ENCODE measurements at regions not wholly inside any gene's neighbourhood (a gene's known extent, or its start where the extent isn't known, plus 50 kb on each side); places are given as distances from the start of the nearest gene placed in this dataset.

DNA sequence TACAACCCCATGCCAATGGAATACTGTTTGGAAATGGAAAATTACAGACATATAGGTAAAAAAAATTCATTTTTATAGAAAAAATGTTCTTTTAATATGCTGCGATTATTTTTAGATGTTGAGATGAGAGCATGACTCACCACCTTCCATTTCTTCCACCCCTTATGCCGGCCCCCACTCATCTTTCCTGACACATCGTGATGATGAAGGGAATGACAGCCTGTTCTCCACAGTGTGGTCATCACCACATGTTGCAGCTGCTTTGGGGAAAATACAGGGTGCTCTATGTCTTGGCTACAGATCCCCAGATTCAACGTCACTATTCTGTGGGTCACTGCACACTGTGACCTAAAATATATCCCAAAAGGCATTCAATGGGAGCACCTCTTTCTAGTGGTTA is 916.2 kb downstream of the METTL15 start:
- H3K4me2 ChIP-seq (ENCODE audit: insufficient read depth, low read length): no peak overlapping the region
- H3K79me2 ChIP-seq (ENCODE audit: insufficient read depth, low read length): no peaks in the 10 kb centered on the region
- no peak overlapping the region for H3K4me3 ChIP-seq (ENCODE audit: low read depth in 1 of 2, low read length in 2 of 2)
- H3K36me3 ChIP-seq (ENCODE audit: insufficient read depth, low read length): no peaks in the 10 kb centered on the region
- ATAC-seq (ENCODE audit: insufficient read depth, low read depth) (no peak), DNase-seq (no peak)
- H4K20me1 ChIP-seq (ENCODE audit: insufficient read depth, low read length): no peaks in the 10 kb centered on the region
- TF ChIP-seq CTCF (IDR thresholded peaks at IDR 0.05; ENCODE audit: borderline replicate concordance, extremely low read depth, low read length, poor library complexity, severe bottlenecking) (no peak), EZH2 (IDR thresholded peaks at IDR 0.05; ENCODE audit: borderline replicate concordance, low read depth, low read length, severe bottlenecking) (no peak)
- no peaks in the 10 kb centered on the region for H3K4me1 ChIP-seq (ENCODE audit: insufficient read depth, low read length)
- no peak overlapping the region for H2AFZ ChIP-seq (ENCODE audit: low read depth, low read length)
- H3K9me3 ChIP-seq (ENCODE audit: insufficient read depth, low read length, severe bottlenecking): peaks cover 4% of the 10 kb centered on the region
- H3K27me3 ChIP-seq (ENCODE audit: insufficient read depth, low read length, poor library complexity): no peaks in the 10 kb centered on the region
- no peak overlapping the region for H3K27ac ChIP-seq (ENCODE audit: low read length)
- no peak overlapping the region for H3K9ac ChIP-seq (ENCODE audit: low read depth, low read length)

DNA sequence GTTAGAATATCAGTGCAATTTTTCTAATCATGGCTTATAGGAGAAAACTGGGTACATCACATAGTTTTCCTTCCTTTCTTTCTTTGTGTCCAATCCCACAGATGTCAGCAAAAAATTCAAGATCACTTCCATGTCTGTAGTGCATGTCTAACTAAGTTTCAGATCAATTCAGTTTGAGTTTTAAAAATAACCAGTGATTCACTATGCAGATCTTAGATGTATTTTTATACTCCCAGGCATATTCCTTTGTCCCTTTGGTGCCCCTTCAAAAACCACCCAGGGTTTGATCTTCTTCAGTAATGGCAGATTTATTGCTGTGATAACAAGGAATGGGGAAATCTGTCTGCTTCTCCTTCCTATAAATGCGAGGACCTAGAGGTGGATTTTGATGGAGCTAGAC is 915.6 kb downstream of the METTL15 start:
- H2AFZ ChIP-seq (ENCODE audit: low read depth, low read length): no peak overlapping the region
- no peaks in the 10 kb centered on the region for H3K79me2 ChIP-seq (ENCODE audit: insufficient read depth, low read length)
- TF ChIP-seq CTCF (IDR thresholded peaks at IDR 0.05; ENCODE audit: borderline replicate concordance, extremely low read depth, low read length, poor library complexity, severe bottlenecking) (no peak), EZH2 (IDR thresholded peaks at IDR 0.05; ENCODE audit: borderline replicate concordance, low read depth, low read length, severe bottlenecking) (no peak)
- H3K36me3 ChIP-seq (ENCODE audit: insufficient read depth, low read length): no peaks in the 10 kb centered on the region
- no peaks in the 10 kb centered on the region for H3K27me3 ChIP-seq (ENCODE audit: insufficient read depth, low read length, poor library complexity)
- DNase-seq (no peak), ATAC-seq (ENCODE audit: insufficient read depth, low read depth) (no peak)
- no peak overlapping the region for H3K4me3 ChIP-seq (ENCODE audit: low read depth in 1 of 2, low read length in 2 of 2)
- no peak overlapping the region for H3K9ac ChIP-seq (ENCODE audit: low read depth, low read length)
- no peaks in the 10 kb centered on the region for H4K20me1 ChIP-seq (ENCODE audit: insufficient read depth, low read length)
- no peak overlapping the region for H3K4me2 ChIP-seq (ENCODE audit: insufficient read depth, low read length)
- H3K9me3 ChIP-seq (ENCODE audit: insufficient read depth, low read length, severe bottlenecking): peaks cover 2% of the 10 kb centered on the region
- no peaks in the 10 kb centered on the region for H3K4me1 ChIP-seq (ENCODE audit: insufficient read depth, low read length)
- no peak overlapping the region for H3K27ac ChIP-seq (ENCODE audit: low read length)

DNA sequence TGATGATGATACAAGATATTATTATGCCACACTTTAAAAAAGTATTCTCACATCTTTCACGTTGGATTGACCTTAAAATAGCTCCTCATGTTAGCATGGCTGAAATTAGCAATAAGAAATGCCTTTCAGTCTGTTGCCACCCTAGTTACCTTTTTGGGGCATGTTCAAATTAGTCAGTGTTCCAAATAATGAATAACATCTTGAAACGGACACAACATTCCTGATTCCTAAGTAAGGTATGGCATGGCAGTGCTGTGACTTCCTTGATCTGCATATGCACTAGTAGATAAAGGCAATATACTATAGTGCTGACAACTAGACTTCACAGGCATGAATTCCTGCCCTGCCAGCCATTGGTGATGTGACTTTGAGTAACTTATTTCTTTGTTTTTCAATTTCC is 914.5 kb downstream of the METTL15 start:
- no peak for DNase-seq
- Histone ChIP-seq H3K9me3 (ENCODE audit: insufficient read depth, low read length, severe bottlenecking) (no peaks in the 10 kb centered on the region), H2AFZ (ENCODE audit: low read depth, low read length) (no peak overlapping the region), H4K20me1 (ENCODE audit: insufficient read depth, low read length) (no peaks in the 10 kb centered on the region), H3K4me1 (ENCODE audit: insufficient read depth, low read length) (no peaks in the 10 kb centered on the region), H3K36me3 (ENCODE audit: insufficient read depth, low read length) (no peaks in the 10 kb centered on the region), H3K79me2 (ENCODE audit: insufficient read depth, low read length) (no peaks in the 10 kb centered on the region), H3K27ac (ENCODE audit: low read length) (no peak overlapping the region), H3K4me3 (ENCODE audit: low read depth in 1 of 2, low read length in 2 of 2) (no peak overlapping the region), H3K9ac (ENCODE audit: low read depth, low read length) (no peak overlapping the region), H3K4me2 (ENCODE audit: insufficient read depth, low read length) (no peak overlapping the region), H3K27me3 (ENCODE audit: insufficient read depth, low read length, poor library complexity) (no peaks in the 10 kb centered on the region)
- TF ChIP-seq CTCF (IDR thresholded peaks at IDR 0.05; ENCODE audit: borderline replicate concordance, extremely low read depth, low read length, poor library complexity, severe bottlenecking) (no peak), EZH2 (IDR thresholded peaks at IDR 0.05; ENCODE audit: borderline replicate concordance, low read depth, low read length, severe bottlenecking) (no peak)
- ATAC-seq (ENCODE audit: insufficient read depth, low read depth): no peak

Measured in DND-41 (cell line).